ENCODE measurements at regions not wholly inside any gene's neighbourhood (a gene's known extent, or its start where the extent isn't known, plus 50 kb on each side); places are given as distances from the start of the nearest gene placed in this dataset.

- Histone ChIP-seq H3K27me3 (ENCODE audit: insufficient read depth, low read depth, low read length) (no peaks in the 10 kb centered on the region), H2AFZ (ENCODE audit: low read depth, low read length) (no peak overlapping the region), H4K20me1 (ENCODE audit: insufficient read depth) (no peaks in the 10 kb centered on the region), H3K79me2 (replicated peaks; ENCODE audit: insufficient read depth, low read length) (no peaks in the 10 kb centered on the region), H3K4me2 (ENCODE audit: low read length) (no peak overlapping the region), H3K36me3 (ENCODE audit: insufficient read depth, low read length) (no peaks in the 10 kb centered on the region), H3K9ac (ENCODE audit: low read length) (no peak overlapping the region), H3K9me2 (ENCODE audit: insufficient read depth, low read length) (no peaks in the 10 kb centered on the region), H3K4me3 (ENCODE audit: low read length) (no peak overlapping the region), H3F3A (ENCODE audit: insufficient read depth, low read length, poor library complexity, severe bottlenecking) (no peaks in the 10 kb centered on the region), H3K27ac (ENCODE audit: low read length) (no peak overlapping the region), H3K9me3 (ENCODE audit: low read length) (no peaks in the 10 kb centered on the region)
- TF ChIP-seq EZH2 (IDR thresholded peaks at IDR 0.05; ENCODE audit: borderline replicate concordance, insufficient read depth, low read length, poor library complexity, severe bottlenecking) (no peak), REST (IDR thresholded peaks at IDR 0.05; ENCODE audit: borderline replicate concordance) (no peak), CTCF (IDR thresholded peaks at IDR 0.05; ENCODE audit: poor library complexity, severe bottlenecking) (no peak), EP300 (conservative IDR thresholded peaks at IDR 0.05; ENCODE audit: poor library complexity, severe bottlenecking) (no peak), SMC3 (conservative IDR thresholded peaks at IDR 0.05; ENCODE audit: poor library complexity) (no peak), MXI1 (conservative IDR thresholded peaks at IDR 0.05; ENCODE audit: poor library complexity, severe bottlenecking) (no peak), RAD21 (conservative IDR thresholded peaks at IDR 0.05) (no peak), POLR2AphosphoS5 (IDR thresholded peaks at IDR 0.05) (no peak)
Measured at GRCh38 chr9:82128011-82128696, 139.6 kb downstream of the SPATA31D1 start.

- H3K27ac ChIP-seq (ENCODE audit: low read length): no peak overlapping the region
- no peaks in the 10 kb centered on the region for H3K9me2 ChIP-seq (ENCODE audit: insufficient read depth, low read length)
- H3K27me3 ChIP-seq (ENCODE audit: insufficient read depth, low read depth, low read length): no peaks in the 10 kb centered on the region
- H3K36me3 ChIP-seq (ENCODE audit: insufficient read depth, low read length): no peaks in the 10 kb centered on the region
- H3K9me3 ChIP-seq (ENCODE audit: low read length): no peaks in the 10 kb centered on the region
- no peak overlapping the region for H3K4me3 ChIP-seq (ENCODE audit: low read length)
- no peak overlapping the region for H2AFZ ChIP-seq (ENCODE audit: low read depth, low read length)
- H3K9ac ChIP-seq (ENCODE audit: low read length): no peak overlapping the region
- no peak overlapping the region for H3K4me2 ChIP-seq (ENCODE audit: low read length)
- no peaks in the 10 kb centered on the region for H4K20me1 ChIP-seq (ENCODE audit: insufficient read depth)
- peaks cover under 1% of the 10 kb centered on the region for H3F3A ChIP-seq (ENCODE audit: insufficient read depth, low read length, poor library complexity, severe bottlenecking)
- no peaks in the 10 kb centered on the region for H3K79me2 ChIP-seq (replicated peaks; ENCODE audit: insufficient read depth, low read length)
- no peak for TF ChIP-seq SMC3 (conservative IDR thresholded peaks at IDR 0.05; ENCODE audit: poor library complexity)
- TF ChIP-seq RAD21 (conservative IDR thresholded peaks at IDR 0.05): no peak
- TF ChIP-seq MXI1 (conservative IDR thresholded peaks at IDR 0.05; ENCODE audit: poor library complexity, severe bottlenecking): no peak
- TF ChIP-seq REST (IDR thresholded peaks at IDR 0.05; ENCODE audit: borderline replicate concordance): no peak
- no peak for TF ChIP-seq EP300 (conservative IDR thresholded peaks at IDR 0.05; ENCODE audit: poor library complexity, severe bottlenecking)
- no peak for TF ChIP-seq TAF1 (IDR thresholded peaks at IDR 0.05; ENCODE audit: low read depth)
- no peak for TF ChIP-seq EZH2 (IDR thresholded peaks at IDR 0.05; ENCODE audit: borderline replicate concordance, insufficient read depth, low read length, poor library complexity, severe bottlenecking)
- TF ChIP-seq CTCF (IDR thresholded peaks at IDR 0.05; ENCODE audit: poor library complexity, severe bottlenecking): no peak
- TF ChIP-seq POLR2AphosphoS5 (IDR thresholded peaks at IDR 0.05): no peak
Measured at GRCh38 chr9:82129708-82130107, 141.1 kb downstream of the SPATA31D1 start.
